PFSK-1 (cell line): ENCODE measurements at regions not wholly inside any gene's neighbourhood (a gene's known extent, or its start where the extent isn't known, plus 50 kb on each side); places are given as distances from the start of the nearest gene placed in this dataset.

ENCODE experiments used
- FOXP2 ChIP-seq: optimal IDR thresholded peaks from 2 replicates; pipeline ENCODE3; 2011; ENCODE audit warnings: borderline replicate concordance, control low read depth, inconsistent platforms; ENCODE audit not compliant: insufficient read depth; ENCODE audit errors: extremely low read length, extremely low read depth
- POLR2AphosphoS5 ChIP-seq: IDR thresholded peaks from 2 replicates; pipeline ENCODE4 v1.6.1; 2012; ENCODE audit warnings: low read depth, mild to moderate bottlenecking, control low read depth, low read length, moderate library complexity
- REST ChIP-seq, 2 experiments: IDR thresholded peaks; 2 replicates each; pipeline versions ENCODE4 v1.6.1 to v1.8.0; 2011 to 2012; ENCODE audit warnings: low read depth in 2 of 2, low read length in 2 of 2, control low read depth in 1 of 2, inconsistent platforms in 1 of 2, mild to moderate bottlenecking in 1 of 2, moderate library complexity in 1 of 2; ENCODE audit not compliant: insufficient read depth in 1 of 2
- SIN3A ChIP-seq: IDR thresholded peaks from 2 replicates; pipeline ENCODE4 v1.6.1; 2012; ENCODE audit warnings: mild to moderate bottlenecking, low read length, moderate library complexity, borderline replicate concordance; ENCODE audit not compliant: insufficient read depth
- TAF1 ChIP-seq: IDR thresholded peaks from 2 replicates; pipeline ENCODE4 v1.6.1; 2012; ENCODE audit warnings: low read length, control low read depth, borderline replicate concordance; ENCODE audit not compliant: insufficient read depth

GRCh38 chr1:65688215-65688566 is 104.5 kb upstream of the PDE4B start:
- TF ChIP-seq REST (IDR thresholded peaks at IDR 0.05; ENCODE audit: insufficient read depth in 1 of 2, low read depth in 2 of 2, low read length in 2 of 2) (no peak), POLR2AphosphoS5 (no peak), SIN3A (no peak), TAF1 (no peak), FOXP2 (no peak)
